HCT116 (cell line): ENCODE measurements at regions not wholly inside any gene's neighbourhood (a gene's known extent, or its start where the extent isn't known, plus 50 kb on each side); places are given as distances from the start of the nearest gene placed in this dataset.

Source experiments
- ATAC-seq: fragments of 200-7000 bp; cut with Tn5 transposase; 2 replicates; pipeline ENCODE4 v1.9.1; 2020; ENCODE audit warnings: mild to moderate bottlenecking, moderate library complexity
- BruUV-seq: library from RNA; stranded (reverse); fragments of 400-500 nt; replicated peaks from 2 replicates; lab custom pipeline; 2021; lab: Mats Ljungman, UMichigan
- CTCF ChIA-PET: fragments of 300-600 bp; sonication (Branson Sonifier 250); formaldehyde crosslinking; loops from one replicate; lab custom pipeline; 2021; ENCODE audit warnings: antibody characterized with exemption; lab: Charles Lee
- POLR2A ChIA-PET: fragments of 300-600, 350-600 bp; sonication (Branson Sonifier 250); formaldehyde crosslinking; loops from one replicate; lab custom pipeline; 2021; ENCODE audit warnings: antibody characterized with exemption; lab: Charles Lee
- RAD21 ChIA-PET, 2 experiments: fragments of 300-600 bp; sonication (Branson Sonifier 250); formaldehyde crosslinking; loops; one replicate each; lab custom pipeline; 2023; ENCODE audit warnings: low total read pairs in 2 of 2; ENCODE audit not compliant: uncharacterized antibody in 2 of 2, unreplicated experiment in 2 of 2, low non-redundant PET in 1 of 2; lab: Charles Lee
- DNase-seq: peaks from one replicate; pipeline ENCODE4 v3.0.0-alpha.2; 2010; ENCODE audit warnings: low read depth, low spot score
- H2AFZ ChIP-seq: fragments of 200-600 bp; shearing (Covaris generic), sonication (generic); 2 replicates; pipeline ENCODE4 v1.6.1; 2017; ENCODE audit warnings: low read depth, mixed run types, mixed read lengths, antibody characterized with exemption, low read length; ENCODE audit not compliant: poor library complexity, severe bottlenecking
- H3K27ac ChIP-seq: 2 replicates; pipeline ENCODE4 v1.5.1; 2012; ENCODE audit warnings: low read depth, low read length
- H3K27me3 ChIP-seq: fragments of 200-600 bp; sonication (generic); 2 replicates; pipeline ENCODE4 v1.6.1; 2016; ENCODE audit warnings: mixed run types, low read length, mixed read lengths; ENCODE audit not compliant: insufficient read depth
- H3K36me3 ChIP-seq, 2 experiments: fragments of 200-500 bp in 1 of 2; fragments of 200-600 bp in 1 of 2; sonication (Bioruptor generic) in 1 of 2; sonication (generic) in 1 of 2; 2 replicates each; pipeline versions ENCODE4 v1.5.1 to v1.6.1; 2014 to 2016; ENCODE audit warnings: low read length in 2 of 2, inconsistent platforms in 1 of 2, mixed read lengths in 1 of 2, mixed run types in 1 of 2; ENCODE audit not compliant: insufficient read depth in 2 of 2, control insufficient read depth in 1 of 2
- H3K4me1 ChIP-seq, 2 experiments: fragments of 200-600 bp in 1 of 2; sonication (generic) in 1 of 2; 2 replicates each; pipeline versions ENCODE4 v1.5.1 to v1.6.1; 2012 to 2017; ENCODE audit warnings: low read length in 2 of 2, inconsistent platforms in 1 of 2, mild to moderate bottlenecking in 1 of 2, mixed read lengths in 1 of 2, mixed run types in 1 of 2, moderate library complexity in 1 of 2; ENCODE audit not compliant: insufficient read depth in 2 of 2, control insufficient read depth in 1 of 2
- H3K4me2 ChIP-seq: fragments of 200-600 bp; sonication (generic); 2 replicates; pipeline ENCODE4 v1.6.1; 2017; ENCODE audit warnings: mixed run types, low read length, mixed read lengths
- H3K4me3 ChIP-seq, 2 experiments: fragments of 200-600 bp in 1 of 2; sonication (generic) in 1 of 2; replicated peaks in 1 of 2; 2 replicates each; pipeline ENCODE4 v1.5.1; 2011 to 2016; ENCODE audit warnings: low read length in 2 of 2, control low read depth in 1 of 2, low read depth in 1 of 2, mild to moderate bottlenecking in 1 of 2, mixed read lengths in 1 of 2, mixed run types in 1 of 2
- H3K79me2 ChIP-seq: fragments of 200-600 bp; sonication (generic); 2 replicates; pipeline ENCODE4 v1.6.1; 2017; ENCODE audit warnings: mild to moderate bottlenecking, mixed run types, low read length, moderate library complexity, mixed read lengths; ENCODE audit not compliant: insufficient read depth
- H3K9ac ChIP-seq: fragments of 200-600 bp; sonication (generic); 2 replicates; pipeline ENCODE4 v1.6.1; 2016; ENCODE audit warnings: low read length, mixed read lengths
- H3K9me2 ChIP-seq: fragments of 200-600 bp; sonication (generic), shearing (Covaris generic); 2 replicates; pipeline ENCODE4 v1.6.1; 2017; ENCODE audit warnings: mixed run types, mild to moderate bottlenecking, moderate library complexity; ENCODE audit not compliant: insufficient read depth
- H3K9me3 ChIP-seq, 2 experiments: fragments of 200-500 bp in 1 of 2; fragments of 200-600 bp in 1 of 2; sonication (Bioruptor generic) in 1 of 2; sonication (generic) in 1 of 2; 2 replicates each; pipeline ENCODE4 v1.6.1; 2014 to 2017; ENCODE audit warnings: low read length in 2 of 2, mixed read lengths in 2 of 2, inconsistent platforms in 1 of 2, low read depth in 1 of 2, mild to moderate bottlenecking in 1 of 2, mixed run types in 1 of 2, moderate library complexity in 1 of 2; ENCODE audit not compliant: control insufficient read depth in 1 of 2, insufficient read depth in 1 of 2
- H4K20me1 ChIP-seq: fragments of 200-600 bp; sonication (generic), shearing (Covaris generic); 2 replicates; pipeline ENCODE4 v1.6.1; 2017; ENCODE audit warnings: mixed run types, mild to moderate bottlenecking, moderate library complexity; ENCODE audit not compliant: insufficient read depth
- CBX3 ChIP-seq: IDR thresholded peaks from 2 replicates; pipeline ENCODE4 v1.6.1; 2012; ENCODE audit warnings: low read depth
- CEBPB ChIP-seq: IDR thresholded peaks from 2 replicates; pipeline ENCODE4 v1.6.1; 2012; ENCODE audit warnings: low read depth
- EGR1 ChIP-seq: IDR thresholded peaks from 2 replicates; pipeline ENCODE4 v1.6.1; 2012; ENCODE audit warnings: low read depth
- ELF1 ChIP-seq: IDR thresholded peaks from 2 replicates; pipeline ENCODE4 v1.6.1; 2012; ENCODE audit warnings: low read depth, borderline replicate concordance
- JUND ChIP-seq: IDR thresholded peaks from 2 replicates; pipeline ENCODE4 v1.6.1; 2012
- POLR2A ChIP-seq: IDR thresholded peaks from 2 replicates; pipeline ENCODE4 v1.7.0; 2011; ENCODE audit warnings: borderline replicate concordance; ENCODE audit not compliant: insufficient read depth, insufficient read length; ENCODE audit errors: extremely low read depth
- RAD21 ChIP-seq: IDR thresholded peaks from 2 replicates; pipeline ENCODE4 v1.6.1; 2012; ENCODE audit warnings: low read depth, mild to moderate bottlenecking
- SIN3A ChIP-seq: IDR thresholded peaks from 2 replicates; pipeline ENCODE4 v1.6.1; 2012; ENCODE audit warnings: low read depth
- YY1 ChIP-seq: IDR thresholded peaks from 2 replicates; pipeline ENCODE4 v1.6.1; 2011; ENCODE audit warnings: low read length, low read depth, moderate library complexity, mild to moderate bottlenecking; ENCODE audit not compliant: insufficient replicate concordance; ENCODE audit errors: extremely low read depth
- ZFX ChIP-seq: fragments of 450-650 bp; IDR thresholded peaks from 2 replicates; pipeline ENCODE4 v1.6.1; 2017
- ZNF274 ChIP-seq: fragments of 200-500 bp; sonication (Bioruptor generic); IDR thresholded peaks from 2 replicates; pipeline ENCODE4 v1.6.1; 2014; ENCODE audit warnings: mild to moderate bottlenecking, low read depth, low read length, inconsistent platforms
- intact Hi-C: fragments of 100-400 bp; cut with micrococcal nuclease; formaldehyde crosslinking; loops from 2 replicates; pipeline ENCODE4 v1.10.0; 2022
- TF ChIP-seq, protein P1 (sequence below): IDR thresholded peaks from 2 replicates; pipeline ENCODE4 v1.6.1; 2012
- TF ChIP-seq, protein P2 (sequence below): IDR thresholded peaks from 2 replicates; pipeline ENCODE4 v1.6.1; 2012
- TF ChIP-seq, protein P3 (sequence below): IDR thresholded peaks from 2 replicates; pipeline ENCODE4 v1.6.1; 2012; ENCODE audit warnings: low read depth
- TF ChIP-seq, protein P4 (sequence below), 3 experiments: fragments of 200-600 bp in 1 of 3; sonication (generic) in 1 of 3; IDR thresholded peaks in 2 of 3; conservative IDR thresholded peaks in 1 of 3; 2 replicates each; pipeline ENCODE4 v1.5.1; 2012 to 2017; ENCODE audit warnings: low read depth in 2 of 3, low read length in 2 of 3, antibody characterized with exemption in 1 of 3, borderline replicate concordance in 1 of 3, control low read depth in 1 of 3, mild to moderate bottlenecking in 1 of 3, mixed read lengths in 1 of 3, mixed run types in 1 of 3, moderate library complexity in 1 of 3; ENCODE audit not compliant: insufficient read depth in 1 of 3

DNA sequence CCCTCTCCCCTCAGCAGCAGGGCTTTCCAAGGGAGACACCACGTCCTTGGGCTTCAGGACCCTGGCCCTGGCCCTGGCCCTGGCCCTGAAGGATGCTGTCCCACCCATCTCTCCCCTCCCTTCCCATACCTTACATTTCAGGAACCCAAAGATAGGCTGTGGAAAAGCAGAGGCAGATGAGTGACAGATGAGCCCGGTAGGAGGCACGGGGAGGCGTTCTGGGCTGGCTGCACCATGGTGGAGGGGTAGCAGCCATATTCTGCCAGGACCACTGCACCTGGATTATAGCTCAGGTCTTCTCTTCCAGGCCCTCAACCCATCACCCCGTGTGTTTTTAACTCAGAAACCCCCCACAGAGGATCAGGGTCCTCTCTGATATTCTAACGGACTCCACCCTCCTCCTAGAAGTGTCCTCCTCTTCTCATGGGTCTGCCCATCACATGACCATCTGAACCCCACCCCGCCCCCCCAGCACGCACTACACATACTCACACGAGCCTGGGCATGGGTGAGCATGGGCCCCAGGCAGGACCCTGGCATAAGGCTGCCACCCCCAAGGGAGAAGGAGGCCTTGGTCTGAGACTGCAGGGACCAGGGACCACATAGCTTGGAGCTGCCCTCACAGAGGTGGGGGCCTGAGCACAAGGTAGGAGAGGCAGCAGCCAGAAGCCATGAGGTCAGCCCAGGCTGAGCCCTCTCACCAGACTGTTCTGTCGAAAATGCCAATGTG, 220.8 kb upstream of the CDH4 start:
- Histone ChIP-seq H4K20me1 (no peaks in the 10 kb centered on the region), H3K4me3 (no peak overlapping the region), H2AFZ (no peak overlapping the region), H3K79me2 (no peaks in the 10 kb centered on the region), H3K9ac (no peak overlapping the region), H3K9me2 (no peaks in the 10 kb centered on the region), H3K9me3 (peaks cover 10 to 11% of the 10 kb centered on the region in 2 experiments; a peak in 2 of 4 replicates), H3K4me1 (no peaks in the 10 kb centered on the region), H3K27me3 (no peaks in the 10 kb centered on the region), H3K27ac (no peak overlapping the region), H3K4me2 (no peak overlapping the region), H3K36me3 (no peaks in the 10 kb centered on the region)
- intact Hi-C loops = no loop called here
- ChIA-PET POLR2A (no interaction called here), CTCF (no interaction called here), RAD21 (no interaction called here)
- DNase-seq = no peak
- no peak for ATAC-seq
- BruUV-seq = no TSS peak
- TF ChIP-seq, protein P1, sequence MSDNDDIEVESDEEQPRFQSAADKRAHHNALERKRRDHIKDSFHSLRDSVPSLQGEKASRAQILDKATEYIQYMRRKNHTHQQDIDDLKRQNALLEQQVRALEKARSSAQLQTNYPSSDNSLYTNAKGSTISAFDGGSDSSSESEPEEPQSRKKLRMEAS = no peak
- TF ChIP-seq POLR2A (no peak), RAD21 (no peak), YY1 (no peak), ZFX (no peak), CBX3 (no peak), CEBPB (no peak), ELF1 (no peak), ZNF274 (no peak), SIN3A (no peak), EGR1 (no peak), JUND (no peak)
- TF ChIP-seq, protein P2, sequence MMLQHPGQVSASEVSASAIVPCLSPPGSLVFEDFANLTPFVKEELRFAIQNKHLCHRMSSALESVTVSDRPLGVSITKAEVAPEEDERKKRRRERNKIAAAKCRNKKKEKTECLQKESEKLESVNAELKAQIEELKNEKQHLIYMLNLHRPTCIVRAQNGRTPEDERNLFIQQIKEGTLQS = no peak
- TF ChIP-seq, protein P3, sequence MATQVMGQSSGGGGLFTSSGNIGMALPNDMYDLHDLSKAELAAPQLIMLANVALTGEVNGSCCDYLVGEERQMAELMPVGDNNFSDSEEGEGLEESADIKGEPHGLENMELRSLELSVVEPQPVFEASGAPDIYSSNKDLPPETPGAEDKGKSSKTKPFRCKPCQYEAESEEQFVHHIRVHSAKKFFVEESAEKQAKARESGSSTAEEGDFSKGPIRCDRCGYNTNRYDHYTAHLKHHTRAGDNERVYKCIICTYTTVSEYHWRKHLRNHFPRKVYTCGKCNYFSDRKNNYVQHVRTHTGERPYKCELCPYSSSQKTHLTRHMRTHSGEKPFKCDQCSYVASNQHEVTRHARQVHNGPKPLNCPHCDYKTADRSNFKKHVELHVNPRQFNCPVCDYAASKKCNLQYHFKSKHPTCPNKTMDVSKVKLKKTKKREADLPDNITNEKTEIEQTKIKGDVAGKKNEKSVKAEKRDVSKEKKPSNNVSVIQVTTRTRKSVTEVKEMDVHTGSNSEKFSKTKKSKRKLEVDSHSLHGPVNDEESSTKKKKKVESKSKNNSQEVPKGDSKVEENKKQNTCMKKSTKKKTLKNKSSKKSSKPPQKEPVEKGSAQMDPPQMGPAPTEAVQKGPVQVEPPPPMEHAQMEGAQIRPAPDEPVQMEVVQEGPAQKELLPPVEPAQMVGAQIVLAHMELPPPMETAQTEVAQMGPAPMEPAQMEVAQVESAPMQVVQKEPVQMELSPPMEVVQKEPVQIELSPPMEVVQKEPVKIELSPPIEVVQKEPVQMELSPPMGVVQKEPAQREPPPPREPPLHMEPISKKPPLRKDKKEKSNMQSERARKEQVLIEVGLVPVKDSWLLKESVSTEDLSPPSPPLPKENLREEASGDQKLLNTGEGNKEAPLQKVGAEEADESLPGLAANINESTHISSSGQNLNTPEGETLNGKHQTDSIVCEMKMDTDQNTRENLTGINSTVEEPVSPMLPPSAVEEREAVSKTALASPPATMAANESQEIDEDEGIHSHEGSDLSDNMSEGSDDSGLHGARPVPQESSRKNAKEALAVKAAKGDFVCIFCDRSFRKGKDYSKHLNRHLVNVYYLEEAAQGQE = no peak
- TF ChIP-seq, protein P4, sequence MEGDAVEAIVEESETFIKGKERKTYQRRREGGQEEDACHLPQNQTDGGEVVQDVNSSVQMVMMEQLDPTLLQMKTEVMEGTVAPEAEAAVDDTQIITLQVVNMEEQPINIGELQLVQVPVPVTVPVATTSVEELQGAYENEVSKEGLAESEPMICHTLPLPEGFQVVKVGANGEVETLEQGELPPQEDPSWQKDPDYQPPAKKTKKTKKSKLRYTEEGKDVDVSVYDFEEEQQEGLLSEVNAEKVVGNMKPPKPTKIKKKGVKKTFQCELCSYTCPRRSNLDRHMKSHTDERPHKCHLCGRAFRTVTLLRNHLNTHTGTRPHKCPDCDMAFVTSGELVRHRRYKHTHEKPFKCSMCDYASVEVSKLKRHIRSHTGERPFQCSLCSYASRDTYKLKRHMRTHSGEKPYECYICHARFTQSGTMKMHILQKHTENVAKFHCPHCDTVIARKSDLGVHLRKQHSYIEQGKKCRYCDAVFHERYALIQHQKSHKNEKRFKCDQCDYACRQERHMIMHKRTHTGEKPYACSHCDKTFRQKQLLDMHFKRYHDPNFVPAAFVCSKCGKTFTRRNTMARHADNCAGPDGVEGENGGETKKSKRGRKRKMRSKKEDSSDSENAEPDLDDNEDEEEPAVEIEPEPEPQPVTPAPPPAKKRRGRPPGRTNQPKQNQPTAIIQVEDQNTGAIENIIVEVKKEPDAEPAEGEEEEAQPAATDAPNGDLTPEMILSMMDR (IDR thresholded peaks at IDR 0.05 in 2 of 3, conservative IDR thresholded peaks at IDR 0.05 in 1 of 3; ENCODE audit: borderline replicate concordance in 1 of 3, insufficient read depth in 1 of 3, low read depth in 2 of 3, low read length in 2 of 3) = no peak
